Neural cell (in vitro differentiated cells): ENCODE measurements at regions not wholly inside any gene's neighbourhood (a gene's known extent, or its start where the extent isn't known, plus 50 kb on each side); places are given as distances from the start of the nearest gene placed in this dataset.
A peak's percentile ranks its signal among the peaks of the same experiment; 100 is the strongest.

Experiments used
- H2AFZ ChIP-seq: fragments of 200-600, 300-800 bp; sonication (generic), shearing (Covaris generic); 2 replicates; pipeline ENCODE4 v1.6.0; 2014; ENCODE audit warnings: low read depth, mild to moderate bottlenecking, antibody characterized with exemption, low read length, moderate library complexity
- H3F3A ChIP-seq: fragments of 200-600 bp; shearing (Covaris generic); 2 replicates; pipeline ENCODE4 v1.6.1; 2016; ENCODE audit warnings: mild to moderate bottlenecking, moderate library complexity, mixed read lengths, antibody characterized with exemption, low read length; ENCODE audit not compliant: insufficient read depth, poor library complexity, severe bottlenecking
- H3K27ac ChIP-seq: fragments of 200-600, 300-800 bp; sonication (generic), shearing (Covaris generic); 2 replicates; pipeline ENCODE4 v1.5.1; 2014; ENCODE audit warnings: mild to moderate bottlenecking, low read length, moderate library complexity
- H3K27me3 ChIP-seq: fragments of 300-800, 200-600 bp; sonication (generic), shearing (Covaris generic); 2 replicates; pipeline ENCODE4 v1.6.0; 2014; ENCODE audit warnings: mild to moderate bottlenecking, low read depth, low read length, moderate library complexity; ENCODE audit not compliant: insufficient read depth
- H3K36me3 ChIP-seq: fragments of 300-800, 200-600 bp; sonication (generic), shearing (Covaris generic); 2 replicates; pipeline ENCODE4 v1.5.1; 2014; ENCODE audit warnings: mild to moderate bottlenecking, antibody characterized with exemption, low read length, moderate library complexity; ENCODE audit not compliant: insufficient read depth
- H3K4me2 ChIP-seq: fragments of 300-800, 200-600 bp; sonication (generic), shearing (Covaris generic); 2 replicates; pipeline ENCODE4 v1.6.0; 2014; ENCODE audit warnings: mild to moderate bottlenecking, low read length
- H3K4me3 ChIP-seq: fragments of 300-800, 200-600 bp; sonication (generic), shearing (Covaris generic); 2 replicates; pipeline ENCODE4 v1.5.1; 2014; ENCODE audit warnings: mild to moderate bottlenecking, low read length, moderate library complexity
- H3K79me2 ChIP-seq: fragments of 200-600 bp; shearing (Covaris generic); replicated peaks from 2 replicates; pipeline ENCODE4 v1.6.0; 2014; ENCODE audit warnings: mild to moderate bottlenecking, low read length, moderate library complexity; ENCODE audit not compliant: insufficient read depth
- H3K9ac ChIP-seq: fragments of 300-800, 200-600 bp; sonication (generic), shearing (Covaris generic); 2 replicates; pipeline ENCODE4 v1.6.1; 2016; ENCODE audit warnings: mild to moderate bottlenecking, low read length, mixed read lengths
- H3K9me2 ChIP-seq: fragments of 200-600 bp; shearing (Covaris generic); 2 replicates; pipeline ENCODE4 v1.6.1; 2016; ENCODE audit warnings: mild to moderate bottlenecking, low read length, mixed read lengths; ENCODE audit not compliant: insufficient read depth
- H3K9me3 ChIP-seq: fragments of 200-600, 300-800 bp; sonication (generic), shearing (Covaris generic); 2 replicates; pipeline ENCODE4 v1.6.1; 2016; ENCODE audit warnings: mild to moderate bottlenecking, mixed run types, low read length, moderate library complexity, mixed read lengths
- H4K20me1 ChIP-seq: fragments of 200-600 bp; shearing (Covaris generic); 2 replicates; pipeline ENCODE4 v1.6.1; 2016; ENCODE audit warnings: mild to moderate bottlenecking, mixed run types; ENCODE audit not compliant: insufficient read depth
- CTCF ChIP-seq: fragments of 450-650 bp; IDR thresholded peaks from 2 replicates; pipeline ENCODE4 v1.5.1; 2014; ENCODE audit warnings: antibody characterized with exemption, mild to moderate bottlenecking, moderate library complexity; ENCODE audit not compliant: poor library complexity, severe bottlenecking
- EP300 ChIP-seq: fragments of 450-650 bp; conservative IDR thresholded peaks from 2 replicates; pipeline ENCODE4 v1.6.1; 2014; ENCODE audit warnings: antibody characterized with exemption, mild to moderate bottlenecking, moderate library complexity; ENCODE audit not compliant: poor library complexity, severe bottlenecking
- EZH2 ChIP-seq: fragments of 200-600, 300-800 bp; shearing (Covaris generic), sonication (generic); IDR thresholded peaks from 2 replicates; pipeline ENCODE4 v1.6.1; 2014; ENCODE audit warnings: antibody characterized with exemption, low read length, borderline replicate concordance, mild to moderate bottlenecking; ENCODE audit not compliant: insufficient read depth, poor library complexity, severe bottlenecking
- MXI1 ChIP-seq: fragments of 450-650 bp; conservative IDR thresholded peaks from 2 replicates; pipeline ENCODE4 v1.6.1; 2014; ENCODE audit warnings: antibody characterized with exemption, mild to moderate bottlenecking; ENCODE audit not compliant: poor library complexity, severe bottlenecking
- POLR2AphosphoS5 ChIP-seq: IDR thresholded peaks from 2 replicates; pipeline ENCODE4 v1.6.1; 2012
- RAD21 ChIP-seq: fragments of 450-650 bp; conservative IDR thresholded peaks from 2 replicates; pipeline ENCODE4 v1.6.1; 2014; ENCODE audit warnings: antibody characterized with exemption, mild to moderate bottlenecking, moderate library complexity
- REST ChIP-seq: IDR thresholded peaks from 2 replicates; pipeline ENCODE4 v1.6.1; 2012; ENCODE audit warnings: borderline replicate concordance
- SMC3 ChIP-seq: fragments of 450-650 bp; conservative IDR thresholded peaks from 2 replicates; pipeline ENCODE4 v1.6.1; 2014; ENCODE audit warnings: antibody characterized with exemption, mild to moderate bottlenecking, moderate library complexity; ENCODE audit not compliant: poor library complexity
- TAF1 ChIP-seq: IDR thresholded peaks from 2 replicates; pipeline ENCODE4 v1.6.1; 2012; ENCODE audit warnings: low read depth

GRCh38 chr17:72467841-72468653, 347.2 kb downstream of the SOX9 start:
- H3K4me2 ChIP-seq, result no peak overlapping the region
- no peaks in the 10 kb centered on the region for H3K79me2 ChIP-seq
- peaks cover 4% of the 10 kb centered on the region for H3K9me3 ChIP-seq
- no peaks in the 10 kb centered on the region for H4K20me1 ChIP-seq
- no peaks in the 10 kb centered on the region for H3K36me3 ChIP-seq
- no peak overlapping the region for H2AFZ ChIP-seq
- H3K27ac ChIP-seq, result no peak overlapping the region
- TF ChIP-seq REST (peak; percentile 53), POLR2AphosphoS5 (no peak)
- H3K27me3 ChIP-seq, result no peaks in the 10 kb centered on the region
- H3K9me2 ChIP-seq, result no peaks in the 10 kb centered on the region
- no peak overlapping the region for H3K9ac ChIP-seq
- H3F3A ChIP-seq, result no peaks in the 10 kb centered on the region
- no peak overlapping the region for H3K4me3 ChIP-seq

- Histone ChIP-seq H3K9me2 (no peaks in the 10 kb centered on the region), H2AFZ (no peak overlapping the region), H3K4me3 (no peak overlapping the region), H3K36me3 (no peaks in the 10 kb centered on the region), H4K20me1 (no peaks in the 10 kb centered on the region), H3K4me2 (no peak overlapping the region), H3K79me2 (no peaks in the 10 kb centered on the region), H3K9me3 (peaks cover under 1% of the 10 kb centered on the region), H3K27me3 (no peaks in the 10 kb centered on the region), H3K9ac (no peak overlapping the region), H3F3A (no peaks in the 10 kb centered on the region), H3K27ac (no peak overlapping the region)
- TF ChIP-seq RAD21 (no peak), REST (no peak), CTCF (no peak), EP300 (no peak), TAF1 (no peak), MXI1 (no peak), EZH2 (no peak), POLR2AphosphoS5 (no peak), SMC3 (no peak)
These were observed 348.0 kb downstream of the SOX9 start for GRCh38 chr17:72468841-72469240.
